Lower leg skin (tissue), 3 donors: ENCODE measurements at regions not wholly inside any gene's neighbourhood (a gene's known extent, or its start where the extent isn't known, plus 50 kb on each side); places are given as distances from the start of the nearest gene placed in this dataset.
"Not testable (repeated sequence)": the region's sequence is repeated elsewhere in the genome, so short reads cannot be mapped to it uniquely, and the experiment has no call there.

ENCODE experiments used
- CTCF ChIP-seq, 3 donors: fragments of 450-650 bp; IDR thresholded peaks; one replicate each; pipeline ENCODE4 v1.5.1; 2016; ENCODE audit warnings: antibody characterized with exemption in 3 of 3, mild to moderate bottlenecking in 3 of 3, moderate library complexity in 2 of 3
- POLR2A ChIP-seq, 2 donors: fragments of 450-650 bp; IDR thresholded peaks; one replicate each; pipeline ENCODE4 v1.6.1; 2016 to 2017; ENCODE audit warnings: antibody characterized with exemption in 2 of 2, mild to moderate bottlenecking in 1 of 2, moderate library complexity in 1 of 2

DNA sequence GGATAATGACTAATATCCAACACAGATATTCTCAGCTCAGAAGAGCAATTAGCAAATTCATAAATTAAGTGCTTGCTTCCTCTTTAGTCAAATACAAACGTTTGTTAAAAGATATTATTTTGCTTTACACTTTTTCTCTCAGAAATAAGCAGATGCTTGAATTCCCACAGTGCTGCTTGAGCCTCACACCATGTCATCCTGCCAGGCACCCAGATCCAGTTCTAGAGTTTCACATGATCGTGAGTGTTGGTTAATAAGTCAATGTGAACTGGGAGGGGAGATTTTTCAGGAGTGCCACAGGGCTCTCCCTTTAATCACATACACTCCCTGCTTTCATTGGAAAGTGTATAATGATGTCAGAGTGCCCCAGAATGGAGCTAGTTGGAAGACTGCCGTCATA, 352.0 kb downstream of the OR4F29 start:
- TF ChIP-seq CTCF, POLR2A (IDR thresholded peaks at IDR 0.05): not testable (repeated sequence)
